HCT116 (cell line): ENCODE measurements at regions not wholly inside any gene's neighbourhood (a gene's known extent, or its start where the extent isn't known, plus 50 kb on each side); places are given as distances from the start of the nearest gene placed in this dataset.

Source experiments
- ATAC-seq: fragments of 200-7000 bp; cut with Tn5 transposase; 2 replicates; pipeline ENCODE4 v1.9.1; 2020; ENCODE audit warnings: mild to moderate bottlenecking, moderate library complexity
- BruUV-seq: library from RNA; stranded (reverse); fragments of 400-500 nt; replicated peaks from 2 replicates; lab custom pipeline; 2021; lab: Mats Ljungman, UMichigan
- CTCF ChIA-PET: fragments of 300-600 bp; sonication (Branson Sonifier 250); formaldehyde crosslinking; loops from one replicate; lab custom pipeline; 2021; ENCODE audit warnings: antibody characterized with exemption; lab: Charles Lee
- POLR2A ChIA-PET: fragments of 300-600, 350-600 bp; sonication (Branson Sonifier 250); formaldehyde crosslinking; loops from one replicate; lab custom pipeline; 2021; ENCODE audit warnings: antibody characterized with exemption; lab: Charles Lee
- RAD21 ChIA-PET, 2 experiments: fragments of 300-600 bp; sonication (Branson Sonifier 250); formaldehyde crosslinking; loops; one replicate each; lab custom pipeline; 2023; ENCODE audit warnings: low total read pairs in 2 of 2; ENCODE audit not compliant: uncharacterized antibody in 2 of 2, unreplicated experiment in 2 of 2, low non-redundant PET in 1 of 2; lab: Charles Lee
- DNase-seq: peaks from one replicate; pipeline ENCODE4 v3.0.0-alpha.2; 2010; ENCODE audit warnings: low read depth, low spot score
- H2AFZ ChIP-seq: fragments of 200-600 bp; shearing (Covaris generic), sonication (generic); 2 replicates; pipeline ENCODE4 v1.6.1; 2017; ENCODE audit warnings: low read depth, mixed run types, mixed read lengths, antibody characterized with exemption, low read length; ENCODE audit not compliant: poor library complexity, severe bottlenecking
- H3K27ac ChIP-seq: 2 replicates; pipeline ENCODE4 v1.5.1; 2012; ENCODE audit warnings: low read depth, low read length
- H3K27me3 ChIP-seq: fragments of 200-600 bp; sonication (generic); 2 replicates; pipeline ENCODE4 v1.6.1; 2016; ENCODE audit warnings: mixed run types, low read length, mixed read lengths; ENCODE audit not compliant: insufficient read depth
- H3K36me3 ChIP-seq, 2 experiments: fragments of 200-500 bp in 1 of 2; fragments of 200-600 bp in 1 of 2; sonication (Bioruptor generic) in 1 of 2; sonication (generic) in 1 of 2; 2 replicates each; pipeline versions ENCODE4 v1.5.1 to v1.6.1; 2014 to 2016; ENCODE audit warnings: low read length in 2 of 2, inconsistent platforms in 1 of 2, mixed read lengths in 1 of 2, mixed run types in 1 of 2; ENCODE audit not compliant: insufficient read depth in 2 of 2, control insufficient read depth in 1 of 2
- H3K4me1 ChIP-seq, 2 experiments: fragments of 200-600 bp in 1 of 2; sonication (generic) in 1 of 2; 2 replicates each; pipeline versions ENCODE4 v1.5.1 to v1.6.1; 2012 to 2017; ENCODE audit warnings: low read length in 2 of 2, inconsistent platforms in 1 of 2, mild to moderate bottlenecking in 1 of 2, mixed read lengths in 1 of 2, mixed run types in 1 of 2, moderate library complexity in 1 of 2; ENCODE audit not compliant: insufficient read depth in 2 of 2, control insufficient read depth in 1 of 2
- H3K4me2 ChIP-seq: fragments of 200-600 bp; sonication (generic); 2 replicates; pipeline ENCODE4 v1.6.1; 2017; ENCODE audit warnings: mixed run types, low read length, mixed read lengths
- H3K4me3 ChIP-seq, 2 experiments: fragments of 200-600 bp in 1 of 2; sonication (generic) in 1 of 2; replicated peaks in 1 of 2; 2 replicates each; pipeline ENCODE4 v1.5.1; 2011 to 2016; ENCODE audit warnings: low read length in 2 of 2, control low read depth in 1 of 2, low read depth in 1 of 2, mild to moderate bottlenecking in 1 of 2, mixed read lengths in 1 of 2, mixed run types in 1 of 2
- H3K79me2 ChIP-seq: fragments of 200-600 bp; sonication (generic); 2 replicates; pipeline ENCODE4 v1.6.1; 2017; ENCODE audit warnings: mild to moderate bottlenecking, mixed run types, low read length, moderate library complexity, mixed read lengths; ENCODE audit not compliant: insufficient read depth
- H3K9ac ChIP-seq: fragments of 200-600 bp; sonication (generic); 2 replicates; pipeline ENCODE4 v1.6.1; 2016; ENCODE audit warnings: low read length, mixed read lengths
- H3K9me2 ChIP-seq: fragments of 200-600 bp; sonication (generic), shearing (Covaris generic); 2 replicates; pipeline ENCODE4 v1.6.1; 2017; ENCODE audit warnings: mixed run types, mild to moderate bottlenecking, moderate library complexity; ENCODE audit not compliant: insufficient read depth
- H3K9me3 ChIP-seq, 2 experiments: fragments of 200-500 bp in 1 of 2; fragments of 200-600 bp in 1 of 2; sonication (Bioruptor generic) in 1 of 2; sonication (generic) in 1 of 2; 2 replicates each; pipeline ENCODE4 v1.6.1; 2014 to 2017; ENCODE audit warnings: low read length in 2 of 2, mixed read lengths in 2 of 2, inconsistent platforms in 1 of 2, low read depth in 1 of 2, mild to moderate bottlenecking in 1 of 2, mixed run types in 1 of 2, moderate library complexity in 1 of 2; ENCODE audit not compliant: control insufficient read depth in 1 of 2, insufficient read depth in 1 of 2
- H4K20me1 ChIP-seq: fragments of 200-600 bp; sonication (generic), shearing (Covaris generic); 2 replicates; pipeline ENCODE4 v1.6.1; 2017; ENCODE audit warnings: mixed run types, mild to moderate bottlenecking, moderate library complexity; ENCODE audit not compliant: insufficient read depth
- CEBPB ChIP-seq: IDR thresholded peaks from 2 replicates; pipeline ENCODE4 v1.6.1; 2012; ENCODE audit warnings: low read depth
- EZH2 ChIP-seq: fragments of 200-600 bp; sonication (generic); IDR thresholded peaks from 2 replicates; pipeline ENCODE4 v1.6.1; 2017; ENCODE audit warnings: antibody characterized with exemption, mixed run types
- EZH2phosphoT487 ChIP-seq: fragments of 200-600 bp; IDR thresholded peaks from 2 replicates; pipeline ENCODE4 v1.6.1; 2018; ENCODE audit warnings: antibody characterized with exemption, borderline replicate concordance
- FOSL1 ChIP-seq: IDR thresholded peaks from 2 replicates; pipeline ENCODE4 v1.6.1; 2012; ENCODE audit warnings: low read depth
- POLR2AphosphoS5 ChIP-seq: IDR thresholded peaks from 2 replicates; pipeline ENCODE4 v1.6.1; 2011; ENCODE audit warnings: mild to moderate bottlenecking, low read depth, low read length, moderate library complexity
- SIN3A ChIP-seq: IDR thresholded peaks from 2 replicates; pipeline ENCODE4 v1.6.1; 2012; ENCODE audit warnings: low read depth
- YY1 ChIP-seq: IDR thresholded peaks from 2 replicates; pipeline ENCODE4 v1.6.1; 2011; ENCODE audit warnings: low read length, low read depth, moderate library complexity, mild to moderate bottlenecking; ENCODE audit not compliant: insufficient replicate concordance; ENCODE audit errors: extremely low read depth
- ZFX ChIP-seq: fragments of 450-650 bp; IDR thresholded peaks from 2 replicates; pipeline ENCODE4 v1.6.1; 2017
- intact Hi-C: fragments of 100-400 bp; cut with micrococcal nuclease; formaldehyde crosslinking; loops from 2 replicates; pipeline ENCODE4 v1.10.0; 2022
- TF ChIP-seq, protein P1 (sequence below): IDR thresholded peaks from 2 replicates; pipeline ENCODE4 v1.6.1; 2012; ENCODE audit warnings: low read depth
- TF ChIP-seq, protein P2 (sequence below): IDR thresholded peaks from 2 replicates; pipeline ENCODE4 v1.6.1; 2011; ENCODE audit warnings: mild to moderate bottlenecking, low read length, moderate library complexity; ENCODE audit not compliant: insufficient replicate concordance; ENCODE audit errors: extremely low read depth

DNA sequence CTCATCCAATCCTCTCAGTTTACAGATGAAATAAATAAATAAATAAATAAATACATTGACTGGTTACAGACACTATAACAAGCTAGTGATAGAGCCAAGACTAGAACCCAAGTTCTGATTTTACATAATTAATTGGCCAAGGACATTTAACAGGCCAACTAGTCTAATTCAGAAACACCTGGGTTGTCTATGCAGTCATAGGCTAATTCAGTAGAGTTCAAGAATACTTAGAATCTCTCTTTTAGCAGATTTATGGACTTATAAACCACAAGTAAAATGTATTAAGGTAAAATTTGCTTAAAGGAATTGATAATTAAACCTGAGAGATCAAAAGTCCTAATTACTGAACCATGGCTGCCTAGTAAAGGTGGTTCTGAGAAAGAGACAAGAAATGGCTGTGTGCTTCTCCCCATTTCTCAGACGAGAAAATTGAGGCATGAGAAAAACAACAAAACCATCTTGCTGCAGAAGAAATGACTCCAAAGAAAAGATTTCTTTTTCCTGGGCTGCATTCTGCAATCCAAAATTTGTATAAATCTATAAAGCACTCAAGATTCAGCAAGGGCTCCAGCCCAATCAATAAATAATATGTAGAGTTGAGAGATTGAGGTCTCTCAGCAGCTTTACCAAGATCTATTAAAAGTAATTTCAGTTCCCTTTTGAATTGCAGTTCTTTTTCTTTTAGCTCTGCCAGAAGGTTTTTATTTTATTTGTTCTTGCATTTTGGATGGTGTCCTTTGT is 98.3 kb downstream of the DUSP10 start:
- Histone ChIP-seq H4K20me1 (no peaks in the 10 kb centered on the region), H3K79me2 (no peaks in the 10 kb centered on the region), H3K9me3 (no peaks in the 10 kb centered on the region), H3K9me2 (no peaks in the 10 kb centered on the region), H3K4me3 (no peak overlapping the region), H3K27ac (no peak overlapping the region), H3K9ac (no peak overlapping the region), H3K4me2 (no peak overlapping the region), H3K4me1 (no peaks in the 10 kb centered on the region), H3K36me3 (no peaks in the 10 kb centered on the region), H3K27me3 (no peaks in the 10 kb centered on the region), H2AFZ (no peak overlapping the region)
- POLR2A ChIA-PET: no interaction called here
- no peak for ATAC-seq
- no TSS peak for BruUV-seq
- DNase-seq: no peak
- CTCF ChIA-PET: no interaction called here
- TF ChIP-seq ZFX: no peak
- TF ChIP-seq SIN3A: no peak
- TF ChIP-seq FOSL1: no peak
- TF ChIP-seq EZH2: no peak
- TF ChIP-seq CEBPB: no peak
- no peak for TF ChIP-seq YY1
- TF ChIP-seq POLR2AphosphoS5: no peak
- TF ChIP-seq, protein P1, sequence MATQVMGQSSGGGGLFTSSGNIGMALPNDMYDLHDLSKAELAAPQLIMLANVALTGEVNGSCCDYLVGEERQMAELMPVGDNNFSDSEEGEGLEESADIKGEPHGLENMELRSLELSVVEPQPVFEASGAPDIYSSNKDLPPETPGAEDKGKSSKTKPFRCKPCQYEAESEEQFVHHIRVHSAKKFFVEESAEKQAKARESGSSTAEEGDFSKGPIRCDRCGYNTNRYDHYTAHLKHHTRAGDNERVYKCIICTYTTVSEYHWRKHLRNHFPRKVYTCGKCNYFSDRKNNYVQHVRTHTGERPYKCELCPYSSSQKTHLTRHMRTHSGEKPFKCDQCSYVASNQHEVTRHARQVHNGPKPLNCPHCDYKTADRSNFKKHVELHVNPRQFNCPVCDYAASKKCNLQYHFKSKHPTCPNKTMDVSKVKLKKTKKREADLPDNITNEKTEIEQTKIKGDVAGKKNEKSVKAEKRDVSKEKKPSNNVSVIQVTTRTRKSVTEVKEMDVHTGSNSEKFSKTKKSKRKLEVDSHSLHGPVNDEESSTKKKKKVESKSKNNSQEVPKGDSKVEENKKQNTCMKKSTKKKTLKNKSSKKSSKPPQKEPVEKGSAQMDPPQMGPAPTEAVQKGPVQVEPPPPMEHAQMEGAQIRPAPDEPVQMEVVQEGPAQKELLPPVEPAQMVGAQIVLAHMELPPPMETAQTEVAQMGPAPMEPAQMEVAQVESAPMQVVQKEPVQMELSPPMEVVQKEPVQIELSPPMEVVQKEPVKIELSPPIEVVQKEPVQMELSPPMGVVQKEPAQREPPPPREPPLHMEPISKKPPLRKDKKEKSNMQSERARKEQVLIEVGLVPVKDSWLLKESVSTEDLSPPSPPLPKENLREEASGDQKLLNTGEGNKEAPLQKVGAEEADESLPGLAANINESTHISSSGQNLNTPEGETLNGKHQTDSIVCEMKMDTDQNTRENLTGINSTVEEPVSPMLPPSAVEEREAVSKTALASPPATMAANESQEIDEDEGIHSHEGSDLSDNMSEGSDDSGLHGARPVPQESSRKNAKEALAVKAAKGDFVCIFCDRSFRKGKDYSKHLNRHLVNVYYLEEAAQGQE: no peak
- TF ChIP-seq, protein P2, sequence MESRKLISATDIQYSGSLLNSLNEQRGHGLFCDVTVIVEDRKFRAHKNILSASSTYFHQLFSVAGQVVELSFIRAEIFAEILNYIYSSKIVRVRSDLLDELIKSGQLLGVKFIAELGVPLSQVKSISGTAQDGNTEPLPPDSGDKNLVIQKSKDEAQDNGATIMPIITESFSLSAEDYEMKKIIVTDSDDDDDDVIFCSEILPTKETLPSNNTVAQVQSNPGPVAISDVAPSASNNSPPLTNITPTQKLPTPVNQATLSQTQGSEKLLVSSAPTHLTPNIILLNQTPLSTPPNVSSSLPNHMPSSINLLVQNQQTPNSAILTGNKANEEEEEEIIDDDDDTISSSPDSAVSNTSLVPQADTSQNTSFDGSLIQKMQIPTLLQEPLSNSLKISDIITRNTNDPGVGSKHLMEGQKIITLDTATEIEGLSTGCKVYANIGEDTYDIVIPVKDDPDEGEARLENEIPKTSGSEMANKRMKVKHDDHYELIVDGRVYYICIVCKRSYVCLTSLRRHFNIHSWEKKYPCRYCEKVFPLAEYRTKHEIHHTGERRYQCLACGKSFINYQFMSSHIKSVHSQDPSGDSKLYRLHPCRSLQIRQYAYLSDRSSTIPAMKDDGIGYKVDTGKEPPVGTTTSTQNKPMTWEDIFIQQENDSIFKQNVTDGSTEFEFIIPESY: no peak
- no peak for TF ChIP-seq EZH2phosphoT487
- RAD21 ChIA-PET: no interaction called here
- intact Hi-C loops: no loop called here
